ENCODE measurements at regions not wholly inside any gene's neighbourhood (a gene's known extent, or its start where the extent isn't known, plus 50 kb on each side); places are given as distances from the start of the nearest gene placed in this dataset.

- TF ChIP-seq POLR2A (IDR thresholded peaks at IDR 0.05; ENCODE audit: low read depth, low read length) (no peak), CTCF (IDR thresholded peaks at IDR 0.05; ENCODE audit: extremely low read depth in 1 of 2, insufficient read depth in 1 of 2, low read depth in 1 of 2, low read length in 2 of 2) (no peak)
Measured at GRCh38 chr2:151106805-151107506, 154.7 kb downstream of the RBM43 start.

All from endothelial cell of umbilical vein (primary cell).